ENCODE measurements at regions not wholly inside any gene's neighbourhood (a gene's known extent, or its start where the extent isn't known, plus 50 kb on each side); places are given as distances from the start of the nearest gene placed in this dataset.

GRCh38 chr2:210913461-210913860 lies 357.1 kb downstream of the CPS1 start:
- TF ChIP-seq CTCF (IDR thresholded peaks at IDR 0.05) = no peak
- TF ChIP-seq EP300 (IDR thresholded peaks at IDR 0.05) = no peak
- TF ChIP-seq POLR2AphosphoS5 (IDR thresholded peaks at IDR 0.05) = no peak

All from upper lobe of left lung (tissue), 4 donors.